IPS-18c (cell line): ENCODE measurements at regions not wholly inside any gene's neighbourhood (a gene's known extent, or its start where the extent isn't known, plus 50 kb on each side); places are given as distances from the start of the nearest gene placed in this dataset.

ENCODE experiments used
- H3K4me3 ChIP-seq: 2 replicates; pipeline ENCODE4 v1.7.0; 2013; ENCODE audit warnings: low read depth, mild to moderate bottlenecking, low read length, moderate library complexity; ENCODE audit not compliant: insufficient read depth
- H3K9me3 ChIP-seq: one replicate; pipeline ENCODE4 v1.6.1; 2013; ENCODE audit warnings: mild to moderate bottlenecking, low read length, moderate library complexity; ENCODE audit not compliant: control insufficient read depth, insufficient read depth

GRCh38 chr10:83283151-83283550 is 856.2 kb upstream of the GHITM start:
- Histone ChIP-seq H3K4me3 (no peak overlapping the region), H3K9me3 (no peaks in the 10 kb centered on the region)

GRCh38 chr10:83287374-83287773 is 851.9 kb upstream of the GHITM start:
- Histone ChIP-seq H3K4me3 (no peak overlapping the region), H3K9me3 (no peaks in the 10 kb centered on the region)

GRCh38 chr10:83289373-83289772 is 849.9 kb upstream of the GHITM start:
- H3K4me3 ChIP-seq = no peak overlapping the region

GRCh38 chr10:83289948-83290347 is 849.4 kb upstream of the GHITM start:
- no peak overlapping the region for H3K4me3 ChIP-seq
- no peaks in the 10 kb centered on the region for H3K9me3 ChIP-seq

More at GRCh38 chr10:83289373-83289772, 849.9 kb upstream of the GHITM start:
- H3K9me3 ChIP-seq = no peaks in the 10 kb centered on the region

- Histone ChIP-seq H3K4me3 (no peak overlapping the region), H3K9me3 (no peaks in the 10 kb centered on the region)
These were observed 837.6 kb upstream of the GHITM start for GRCh38 chr10:83301732-83302131.

- H3K9me3 ChIP-seq = no peaks in the 10 kb centered on the region
- H3K4me3 ChIP-seq = no peak overlapping the region
These were observed 836.7 kb upstream of the GHITM start for GRCh38 chr10:83302623-83303022.

GRCh38 chr10:83310688-83311087 is 828.6 kb upstream of the GHITM start:
- no peak overlapping the region for H3K4me3 ChIP-seq
- no peaks in the 10 kb centered on the region for H3K9me3 ChIP-seq

- Histone ChIP-seq H3K4me3 (no peak overlapping the region), H3K9me3 (no peaks in the 10 kb centered on the region)
These were observed 826.7 kb upstream of the GHITM start for GRCh38 chr10:83312570-83312969.

- Histone ChIP-seq H3K9me3 (no peaks in the 10 kb centered on the region), H3K4me3 (no peak overlapping the region)
These were observed 806.6 kb upstream of the GHITM start for GRCh38 chr10:83332690-83333089.

GRCh38 chr10:83333566-83333965 is 805.7 kb upstream of the GHITM start:
- H3K4me3 ChIP-seq = no peak overlapping the region

GRCh38 chr10:83343676-83344075 is 795.6 kb upstream of the GHITM start:
- Histone ChIP-seq H3K4me3 (no peak overlapping the region), H3K9me3 (no peaks in the 10 kb centered on the region)

More at GRCh38 chr10:83333566-83333965, 805.7 kb upstream of the GHITM start:
- H3K9me3 ChIP-seq = no peaks in the 10 kb centered on the region

GRCh38 chr10:83346266-83346910 is 792.9 kb upstream of the GHITM start:
- H3K9me3 ChIP-seq = no peaks in the 10 kb centered on the region
- no peak overlapping the region for H3K4me3 ChIP-seq

- no peaks in the 10 kb centered on the region for H3K9me3 ChIP-seq
- H3K4me3 ChIP-seq = no peak overlapping the region
These were observed 786.7 kb upstream of the GHITM start for GRCh38 chr10:83352588-83352987.

GRCh38 chr10:83354456-83354855 is 784.9 kb upstream of the GHITM start:
- Histone ChIP-seq H3K9me3 (no peaks in the 10 kb centered on the region), H3K4me3 (no peak overlapping the region)

- no peak overlapping the region for H3K4me3 ChIP-seq
These were observed 782.3 kb upstream of the GHITM start for GRCh38 chr10:83357004-83357403.

GRCh38 chr10:83357627-83358026 is 781.7 kb upstream of the GHITM start:
- Histone ChIP-seq H3K4me3 (no peak overlapping the region), H3K9me3 (no peaks in the 10 kb centered on the region)

More at GRCh38 chr10:83357004-83357403, 782.3 kb upstream of the GHITM start:
- H3K9me3 ChIP-seq = no peaks in the 10 kb centered on the region

GRCh38 chr10:83367036-83367435 is 772.3 kb upstream of the GHITM start:
- Histone ChIP-seq H3K9me3 (no peaks in the 10 kb centered on the region), H3K4me3 (no peak overlapping the region)

GRCh38 chr10:83371696-83372490 is 767.4 kb upstream of the GHITM start:
- Histone ChIP-seq H3K9me3 (no peaks in the 10 kb centered on the region), H3K4me3 (no peak overlapping the region)
